ENCODE measurements at regions not wholly inside any gene's neighbourhood (a gene's known extent, or its start where the extent isn't known, plus 50 kb on each side); places are given as distances from the start of the nearest gene placed in this dataset.

- H2AFZ ChIP-seq: peak overlapping the region; percentile 86; the same call in 1 of the 2 replicates
- H3K9me3 Mint-ChIP-seq: no peaks in the 10 kb centered on the region; the same call in 2 of the 3 replicates
- H4K20me1 ChIP-seq (replicated peaks; ENCODE audit: insufficient read depth): no peaks in the 10 kb centered on the region
- H3K4me3 Mint-ChIP-seq: no peak overlapping the region
- H3K4me3 ChIP-seq: no peak overlapping the region
- H3K4me2 ChIP-seq: no peak overlapping the region
- peaks cover 8% of the 10 kb centered on the region for H3K4me1 Mint-ChIP-seq
- H3F3A ChIP-seq (replicated peaks; ENCODE audit: low read depth): no peaks in the 10 kb centered on the region
- peaks cover 2% of the 10 kb centered on the region; the same call in 1 of the 3 replicates for H3K36me3 Mint-ChIP-seq (ENCODE audit: low read depth)
- H3K27ac Mint-ChIP-seq: no peak overlapping the region
- no peaks in the 10 kb centered on the region for H3K27me3 ChIP-seq (ENCODE audit: insufficient read depth)
- H3K79me2 ChIP-seq (replicated peaks; ENCODE audit: insufficient read depth): no peaks in the 10 kb centered on the region
- peak; percentile 44 for ATAC-seq
- H3K4me1 ChIP-seq (ENCODE audit: insufficient read depth): no peaks in the 10 kb centered on the region
- TF ChIP-seq STAT1 (IDR thresholded peaks at IDR 0.05; ENCODE audit: unreplicated experiment) (no peak), NANOG (IDR thresholded peaks at IDR 0.05; ENCODE audit: borderline replicate concordance) (no peak), EZH2 (IDR thresholded peaks at IDR 0.05; ENCODE audit: low read depth, unreplicated experiment) (no peak), EZH2phosphoT487 (IDR thresholded peaks at IDR 0.05; ENCODE audit: unreplicated experiment) (no peak), JUNB (IDR thresholded peaks at IDR 0.05; ENCODE audit: unreplicated experiment) (no peak), ZNF331 (CRISPR knock-in tag; IDR thresholded peaks at IDR 0.05; ENCODE audit: low read depth) (no peak), ZNF462 (CRISPR knock-in tag; IDR thresholded peaks at IDR 0.05) (no peak), REST (IDR thresholded peaks at IDR 0.05; ENCODE audit: unreplicated experiment) (no peak), CTCF (conservative IDR thresholded peaks at IDR 0.05; ENCODE audit: low read depth in 2 of 2) (no peak), POLR2AphosphoS5 (IDR thresholded peaks at IDR 0.05; ENCODE audit: low read depth) (no peak), ZNF114 (CRISPR knock-in tag; IDR thresholded peaks at IDR 0.05) (no peak), ETS1 (IDR thresholded peaks at IDR 0.05) (no peak), CREB1 (CRISPR knock-in tag; IDR thresholded peaks at IDR 0.05; ENCODE audit: low read depth) (no peak)
- no peaks in the 10 kb centered on the region for H3K36me3 ChIP-seq (ENCODE audit: insufficient read depth)
- no peak overlapping the region for H3K27ac ChIP-seq (ENCODE audit: low read depth)
- peaks cover 7% of the 10 kb centered on the region for H3K27me3 Mint-ChIP-seq (ENCODE audit: insufficient read depth, low read depth, poor library complexity)
- peaks cover 5% of the 10 kb centered on the region; the same call in 1 of the 2 replicates for H3K9me2 ChIP-seq (ENCODE audit: insufficient read depth)
- DNase-seq (ENCODE audit: low spot score): no peak
Measured at GRCh38 chr9:17017931-17018491, 116.8 kb upstream of the CNTLN start.
